K562 (cell line): ENCODE measurements at regions not wholly inside any gene's neighbourhood (a gene's known extent, or its start where the extent isn't known, plus 50 kb on each side); places are given as distances from the start of the nearest gene placed in this dataset.

Experiments used
- ATF1 ChIP-seq, 2 experiments: fragments of 450-650 bp in 1 of 2; IDR thresholded peaks; 2 replicates each; pipeline ENCODE4 v1.6.1; 2016; ENCODE audit warnings: missing compliant biosample characterization in 1 of 2, missing genetic modification characterization in 1 of 2
- ESRRB ChIP-seq: fragments of 250-450 bp; sonication (Bioruptor Pico); IDR thresholded peaks from 2 replicates; pipeline ENCODE4 v1.5.0; 2020; ENCODE audit warnings: mild to moderate bottlenecking, moderate library complexity, borderline replicate concordance
- ETV1 ChIP-seq: fragments of 450-650 bp; conservative IDR thresholded peaks from 2 replicates; pipeline ENCODE4 v1.6.1; 2016; ENCODE audit warnings: missing genetic modification characterization, control low read depth, low read depth, missing compliant biosample characterization
- EZH2 ChIP-seq: IDR thresholded peaks from 2 replicates; pipeline ENCODE4 v1.6.1; 2012; ENCODE audit warnings: low read depth, mild to moderate bottlenecking, inconsistent platforms, low read length, borderline replicate concordance
- GATA2 ChIP-seq: sonication (generic); formaldehyde crosslinking; IDR thresholded peaks from 2 replicates; pipeline ENCODE4 v1.4.0; 2020; ENCODE audit warnings: mild to moderate bottlenecking, missing genetic modification reagents
- HIVEP1 ChIP-seq: fragments of 250-450 bp; sonication (Bioruptor Pico); IDR thresholded peaks from 2 replicates; pipeline ENCODE4 v1.4.0; 2020; ENCODE audit warnings: mild to moderate bottlenecking
- IRF2 ChIP-seq: sonication (generic); formaldehyde crosslinking; IDR thresholded peaks from 2 replicates; pipeline ENCODE4 v1.8.1; 2022; ENCODE audit warnings: mild to moderate bottlenecking, missing genetic modification reagents
- KDM1A ChIP-seq, 2 experiments: fragments of 450-650 bp; IDR thresholded peaks; 2 replicates each; pipeline ENCODE4 v1.6.1; 2016; ENCODE audit warnings: mild to moderate bottlenecking in 2 of 2
- PURB ChIP-seq: sonication (generic); formaldehyde crosslinking; IDR thresholded peaks from 2 replicates; pipeline ENCODE4 v1.9.0; 2021; ENCODE audit warnings: low read depth, mild to moderate bottlenecking, missing genetic modification reagents
- RBM17 ChIP-seq: fragments of 200-400 bp; formaldehyde crosslinking; IDR thresholded peaks from 2 replicates; pipeline ENCODE4 v1.6.1; 2017; ENCODE audit warnings: low read depth, mild to moderate bottlenecking, low read length, borderline replicate concordance
- XRCC4 ChIP-seq: IDR thresholded peaks from one replicate; pipeline ENCODE4 v1.6.1; 2011; ENCODE audit not compliant: insufficient read depth, insufficient read length; ENCODE audit errors: extremely low read depth
- ZBTB17 ChIP-seq: fragments of 450-650 bp; formaldehyde crosslinking; IDR thresholded peaks from 2 replicates; pipeline ENCODE4 v1.4.0; 2020; ENCODE audit warnings: mild to moderate bottlenecking
- ZNF134 ChIP-seq: fragments of 250-450 bp; sonication (Bioruptor Pico); conservative IDR thresholded peaks from 2 replicates; pipeline ENCODE4 v1.4.0; 2020
- ZNF174 ChIP-seq: fragments of 250-450 bp; sonication (Bioruptor Pico); IDR thresholded peaks from 2 replicates; pipeline ENCODE4 v1.4.0; 2020; ENCODE audit warnings: mild to moderate bottlenecking
- ZNF431 ChIP-seq: sonication (generic); formaldehyde crosslinking; IDR thresholded peaks from 2 replicates; pipeline ENCODE4 v1.8.0; 2022; ENCODE audit warnings: mild to moderate bottlenecking, missing genetic modification reagents
- ZNF717 ChIP-seq: fragments of 250-450 bp; sonication (Bioruptor Pico); IDR thresholded peaks from 2 replicates; pipeline ENCODE4 v1.5.0; 2021
- TF ChIP-seq, protein P1 (sequence below): IDR thresholded peaks from 3 replicates; pipeline ENCODE4 v1.6.1; 2011; ENCODE audit warnings: borderline replicate concordance, mild to moderate bottlenecking, moderate library complexity; ENCODE audit not compliant: insufficient read length; ENCODE audit errors: extremely low read depth
- TF ChIP-seq, protein P2 (sequence below): fragments of 450-650 bp; IDR thresholded peaks from 2 replicates; pipeline ENCODE4 v1.6.1; 2016; ENCODE audit warnings: mild to moderate bottlenecking
- TF ChIP-seq, protein P3 (sequence below): IDR thresholded peaks from 2 replicates; pipeline ENCODE4 v1.6.1; 2016; ENCODE audit warnings: missing genetic modification characterization, missing compliant biosample characterization
- TF ChIP-seq, protein P4 (sequence below): fragments of 250-450 bp; sonication (Bioruptor Pico); IDR thresholded peaks from 2 replicates; pipeline ENCODE4 v1.4.0; 2020; ENCODE audit warnings: mild to moderate bottlenecking, moderate library complexity, borderline replicate concordance

DNA sequence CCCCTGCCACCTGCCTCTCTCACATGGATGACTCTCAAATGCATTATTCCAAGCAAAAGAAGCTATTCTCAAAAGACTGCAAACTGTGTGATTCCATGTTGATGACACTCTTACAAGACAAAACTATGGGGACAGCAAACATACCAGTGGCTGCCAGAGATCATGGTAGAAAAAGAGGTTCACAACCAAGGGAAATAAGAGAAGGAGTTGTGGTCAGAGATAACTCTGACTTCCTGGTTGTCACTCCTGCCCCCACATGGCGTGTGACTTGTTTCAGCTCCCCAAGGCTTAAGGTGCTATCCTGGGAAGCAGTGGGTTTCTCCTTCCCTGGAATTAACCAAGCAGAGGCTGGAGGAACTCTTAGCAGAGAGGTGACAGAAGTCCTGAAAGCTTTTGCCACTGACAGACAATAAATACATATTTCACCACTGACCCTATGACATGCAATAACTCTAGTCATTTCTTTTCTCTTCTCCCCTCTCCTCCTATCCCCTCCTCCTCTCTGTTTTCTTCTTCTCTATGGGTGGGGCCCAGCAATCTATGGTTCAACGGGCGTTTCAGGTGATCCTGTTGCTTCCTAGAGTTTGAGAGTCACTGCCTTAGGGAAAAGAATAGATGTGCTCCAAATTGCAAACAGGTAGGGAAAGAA lies 185.1 kb downstream of the FCRL5 start (continued):
- TF ChIP-seq ZNF134 (CRISPR knock-in tag) (no peak), ZNF174 (CRISPR knock-in tag) (0 out of 2 replicates have a peak, but pooled peaks have one; percentile 23), IRF2 (CRISPR knock-in tag) (no peak), ESRRB (CRISPR knock-in tag) (no peak), ZNF717 (CRISPR knock-in tag) (no peak), ATF1 (CRISPR knock-in tag; IDR thresholded peaks at IDR 0.05) (no peak), ATF1 (tag; IDR thresholded peaks at IDR 0.05) (no peak; the same call in 1 of the 2 replicates), HIVEP1 (CRISPR knock-in tag) (peak; percentile 19; the same call in 1 of the 2 replicates), EZH2 (no peak), ZBTB17 (no peak), RBM17 (no peak), GATA2 (CRISPR knock-in tag) (no peak), PURB (CRISPR knock-in tag) (no peak), XRCC4 (no peak), ZNF431 (CRISPR knock-in tag) (no peak), ETV1 (tag) (peak; percentile 44), KDM1A (IDR thresholded peaks at IDR 0.05) (no peak)
- TF ChIP-seq, protein P1, sequence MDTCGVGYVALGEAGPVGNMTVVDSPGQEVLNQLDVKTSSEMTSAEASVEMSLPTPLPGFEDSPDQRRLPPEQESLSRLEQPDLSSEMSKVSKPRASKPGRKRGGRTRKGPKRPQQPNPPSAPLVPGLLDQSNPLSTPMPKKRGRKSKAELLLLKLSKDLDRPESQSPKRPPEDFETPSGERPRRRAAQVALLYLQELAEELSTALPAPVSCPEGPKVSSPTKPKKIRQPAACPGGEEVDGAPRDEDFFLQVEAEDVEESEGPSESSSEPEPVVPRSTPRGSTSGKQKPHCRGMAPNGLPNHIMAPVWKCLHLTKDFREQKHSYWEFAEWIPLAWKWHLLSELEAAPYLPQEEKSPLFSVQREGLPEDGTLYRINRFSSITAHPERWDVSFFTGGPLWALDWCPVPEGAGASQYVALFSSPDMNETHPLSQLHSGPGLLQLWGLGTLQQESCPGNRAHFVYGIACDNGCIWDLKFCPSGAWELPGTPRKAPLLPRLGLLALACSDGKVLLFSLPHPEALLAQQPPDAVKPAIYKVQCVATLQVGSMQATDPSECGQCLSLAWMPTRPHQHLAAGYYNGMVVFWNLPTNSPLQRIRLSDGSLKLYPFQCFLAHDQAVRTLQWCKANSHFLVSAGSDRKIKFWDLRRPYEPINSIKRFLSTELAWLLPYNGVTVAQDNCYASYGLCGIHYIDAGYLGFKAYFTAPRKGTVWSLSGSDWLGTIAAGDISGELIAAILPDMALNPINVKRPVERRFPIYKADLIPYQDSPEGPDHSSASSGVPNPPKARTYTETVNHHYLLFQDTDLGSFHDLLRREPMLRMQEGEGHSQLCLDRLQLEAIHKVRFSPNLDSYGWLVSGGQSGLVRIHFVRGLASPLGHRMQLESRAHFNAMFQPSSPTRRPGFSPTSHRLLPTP = no peak
- TF ChIP-seq, protein P2, sequence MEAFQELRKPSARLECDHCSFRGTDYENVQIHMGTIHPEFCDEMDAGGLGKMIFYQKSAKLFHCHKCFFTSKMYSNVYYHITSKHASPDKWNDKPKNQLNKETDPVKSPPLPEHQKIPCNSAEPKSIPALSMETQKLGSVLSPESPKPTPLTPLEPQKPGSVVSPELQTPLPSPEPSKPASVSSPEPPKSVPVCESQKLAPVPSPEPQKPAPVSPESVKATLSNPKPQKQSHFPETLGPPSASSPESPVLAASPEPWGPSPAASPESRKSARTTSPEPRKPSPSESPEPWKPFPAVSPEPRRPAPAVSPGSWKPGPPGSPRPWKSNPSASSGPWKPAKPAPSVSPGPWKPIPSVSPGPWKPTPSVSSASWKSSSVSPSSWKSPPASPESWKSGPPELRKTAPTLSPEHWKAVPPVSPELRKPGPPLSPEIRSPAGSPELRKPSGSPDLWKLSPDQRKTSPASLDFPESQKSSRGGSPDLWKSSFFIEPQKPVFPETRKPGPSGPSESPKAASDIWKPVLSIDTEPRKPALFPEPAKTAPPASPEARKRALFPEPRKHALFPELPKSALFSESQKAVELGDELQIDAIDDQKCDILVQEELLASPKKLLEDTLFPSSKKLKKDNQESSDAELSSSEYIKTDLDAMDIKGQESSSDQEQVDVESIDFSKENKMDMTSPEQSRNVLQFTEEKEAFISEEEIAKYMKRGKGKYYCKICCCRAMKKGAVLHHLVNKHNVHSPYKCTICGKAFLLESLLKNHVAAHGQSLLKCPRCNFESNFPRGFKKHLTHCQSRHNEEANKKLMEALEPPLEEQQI = no peak
- TF ChIP-seq, protein P3, sequence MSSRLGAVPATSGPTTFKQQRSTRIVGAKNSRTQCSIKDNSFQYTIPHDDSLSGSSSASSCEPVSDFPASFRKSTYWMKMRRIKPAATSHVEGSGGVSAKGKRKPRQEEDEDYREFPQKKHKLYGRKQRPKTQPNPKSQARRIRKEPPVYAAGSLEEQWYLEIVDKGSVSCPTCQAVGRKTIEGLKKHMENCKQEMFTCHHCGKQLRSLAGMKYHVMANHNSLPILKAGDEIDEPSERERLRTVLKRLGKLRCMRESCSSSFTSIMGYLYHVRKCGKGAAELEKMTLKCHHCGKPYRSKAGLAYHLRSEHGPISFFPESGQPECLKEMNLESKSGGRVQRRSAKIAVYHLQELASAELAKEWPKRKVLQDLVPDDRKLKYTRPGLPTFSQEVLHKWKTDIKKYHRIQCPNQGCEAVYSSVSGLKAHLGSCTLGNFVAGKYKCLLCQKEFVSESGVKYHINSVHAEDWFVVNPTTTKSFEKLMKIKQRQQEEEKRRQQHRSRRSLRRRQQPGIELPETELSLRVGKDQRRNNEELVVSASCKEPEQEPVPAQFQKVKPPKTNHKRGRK (tag) = no peak
- TF ChIP-seq, protein P4, sequence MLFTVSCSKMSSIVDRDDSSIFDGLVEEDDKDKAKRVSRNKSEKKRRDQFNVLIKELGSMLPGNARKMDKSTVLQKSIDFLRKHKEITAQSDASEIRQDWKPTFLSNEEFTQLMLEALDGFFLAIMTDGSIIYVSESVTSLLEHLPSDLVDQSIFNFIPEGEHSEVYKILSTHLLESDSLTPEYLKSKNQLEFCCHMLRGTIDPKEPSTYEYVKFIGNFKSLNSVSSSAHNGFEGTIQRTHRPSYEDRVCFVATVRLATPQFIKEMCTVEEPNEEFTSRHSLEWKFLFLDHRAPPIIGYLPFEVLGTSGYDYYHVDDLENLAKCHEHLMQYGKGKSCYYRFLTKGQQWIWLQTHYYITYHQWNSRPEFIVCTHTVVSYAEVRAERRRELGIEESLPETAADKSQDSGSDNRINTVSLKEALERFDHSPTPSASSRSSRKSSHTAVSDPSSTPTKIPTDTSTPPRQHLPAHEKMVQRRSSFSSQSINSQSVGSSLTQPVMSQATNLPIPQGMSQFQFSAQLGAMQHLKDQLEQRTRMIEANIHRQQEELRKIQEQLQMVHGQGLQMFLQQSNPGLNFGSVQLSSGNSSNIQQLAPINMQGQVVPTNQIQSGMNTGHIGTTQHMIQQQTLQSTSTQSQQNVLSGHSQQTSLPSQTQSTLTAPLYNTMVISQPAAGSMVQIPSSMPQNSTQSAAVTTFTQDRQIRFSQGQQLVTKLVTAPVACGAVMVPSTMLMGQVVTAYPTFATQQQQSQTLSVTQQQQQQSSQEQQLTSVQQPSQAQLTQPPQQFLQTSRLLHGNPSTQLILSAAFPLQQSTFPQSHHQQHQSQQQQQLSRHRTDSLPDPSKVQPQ (CRISPR knock-in tag) = no peak
